GM19239 (cell line): ENCODE measurements at regions not wholly inside any gene's neighbourhood (a gene's known extent, or its start where the extent isn't known, plus 50 kb on each side); places are given as distances from the start of the nearest gene placed in this dataset.
A peak's percentile ranks its signal among the peaks of the same experiment; 100 is the strongest.
"Not testable (repeated sequence)": the region's sequence is repeated elsewhere in the genome, so short reads cannot be mapped to it uniquely, and the experiment has no call there.

Experiments used
- DNase-seq: peaks from one replicate; pipeline ENCODE4 v3.0.0; 2011; ENCODE audit warnings: low spot score; ENCODE audit not compliant: insufficient read length
- FAIRE-seq: peaks from 2 replicates; lab custom pipeline; 2011; peaks lifted over from hg19 to GRCh38; lab: Jason Lieb, UNC

GRCh38 chr7:35853194-35853593, 52.3 kb downstream of the SEPTIN7 start:
- DNase-seq, FAIRE-seq: not testable (repeated sequence)

GRCh38 chr7:35854311-35854710, 53.5 kb downstream of the SEPTIN7 start:
- DNase-seq: no peak
- no peak for FAIRE-seq

- DNase-seq: no peak
- FAIRE-seq: no peak
These were observed 55.3 kb downstream of the SEPTIN7 start for GRCh38 chr7:35856175-35856574.

- DNase-seq: no peak
- FAIRE-seq: no peak
These were observed 59.8 kb downstream of the SEPTIN7 start for GRCh38 chr7:35860664-35861063.

- no peak for FAIRE-seq
- DNase-seq: no peak
These were observed 64.4 kb downstream of the SEPTIN7 start for GRCh38 chr7:35865287-35865686.

- DNase-seq (no peak), FAIRE-seq (no peak)
These were observed 65.3 kb downstream of the SEPTIN7 start for GRCh38 chr7:35866186-35866585.

- DNase-seq: not testable (repeated sequence)
- FAIRE-seq: peak; percentile 31
These were observed 68.3 kb downstream of the SEPTIN7 start for GRCh38 chr7:35869117-35869516.

- FAIRE-seq (no peak), DNase-seq (no peak)
These were observed 69.0 kb downstream of the SEPTIN7 start for GRCh38 chr7:35869810-35870209.

GRCh38 chr7:35871856-35872255, 71.0 kb downstream of the SEPTIN7 start:
- DNase-seq (no peak), FAIRE-seq (no peak)

- DNase-seq (no peak), FAIRE-seq (no peak)
These were observed 74.0 kb downstream of the SEPTIN7 start for GRCh38 chr7:35874886-35875285.

- no peak for DNase-seq
- FAIRE-seq: no peak
These were observed 74.4 kb downstream of the SEPTIN7 start for GRCh38 chr7:35875292-35875691.

- FAIRE-seq (no peak), DNase-seq (no peak)
These were observed 77.5 kb downstream of the SEPTIN7 start for GRCh38 chr7:35878351-35878750.

GRCh38 chr7:35887430-35887829, 86.6 kb downstream of the SEPTIN7 start:
- not testable (repeated sequence) for DNase-seq, FAIRE-seq

GRCh38 chr7:35889001-35889400, 88.1 kb downstream of the SEPTIN7 start:
- FAIRE-seq: no peak
- no peak for DNase-seq

GRCh38 chr7:35889870-35890269, 89.0 kb downstream of the SEPTIN7 start:
- peak; percentile 4 for FAIRE-seq
- DNase-seq: no peak

GRCh38 chr7:35891004-35891830, 90.4 kb downstream of the SEPTIN7 start:
- FAIRE-seq (no peak), DNase-seq (no peak)

GRCh38 chr7:35893649-35894048, 92.8 kb downstream of the SEPTIN7 start:
- DNase-seq (no peak), FAIRE-seq (no peak)

- FAIRE-seq (peak; percentile 14), DNase-seq (no peak)
These were observed 93.9 kb downstream of the SEPTIN7 start for GRCh38 chr7:35894721-35895120.

- FAIRE-seq: no peak
- DNase-seq: no peak
These were observed 99.8 kb downstream of the SEPTIN7 start for GRCh38 chr7:35900651-35901050.

GRCh38 chr7:35905555-35905954, 104.7 kb downstream of the SEPTIN7 start:
- FAIRE-seq (no peak), DNase-seq (no peak)

- DNase-seq: no peak
- peak; percentile 99 for FAIRE-seq
These were observed 105.5 kb downstream of the SEPTIN7 start for GRCh38 chr7:35906191-35906908.
